ENCODE measurements at regions not wholly inside any gene's neighbourhood (a gene's known extent, or its start where the extent isn't known, plus 50 kb on each side); places are given as distances from the start of the nearest gene placed in this dataset.

GRCh38 chr13:90430127-90430526, 917.4 kb upstream of the MIR17HG start:
- H3K36me3 ChIP-seq (ENCODE audit: control insufficient read depth, insufficient read depth, low read length) = no peaks in the 10 kb centered on the region
- H3K4me2 ChIP-seq (ENCODE audit: insufficient read depth, low read length) = no peak overlapping the region
- no peaks in the 10 kb centered on the region for H3K4me1 ChIP-seq (replicated peaks in 1 of 2; ENCODE audit: control insufficient read depth in 2 of 2, insufficient read depth in 2 of 2, low read length in 2 of 2)
- ChIA-PET POLR2A (no interaction called here), CTCF (ENCODE audit: low intra/inter-chr PET ratio) (no interaction called here)
- H2AFZ ChIP-seq (ENCODE audit: low read depth, low read length) = no peak overlapping the region
- no peak overlapping the region for H3K27ac ChIP-seq (ENCODE audit: extremely low read depth, low read depth, low read length)
- H3K27me3 ChIP-seq (ENCODE audit: control insufficient read depth in 2 of 2, insufficient read depth in 2 of 2, low read length in 2 of 2) = no peaks in the 10 kb centered on the region
- H3K79me2 ChIP-seq (ENCODE audit: control insufficient read depth, insufficient read depth, low read length) = no peaks in the 10 kb centered on the region
- H3K9ac ChIP-seq (ENCODE audit: insufficient read depth in 1 of 2, low read depth in 2 of 2, low read length in 2 of 2) = no peak overlapping the region
- H3K4me3 ChIP-seq = no peak overlapping the region
- BruUV-seq (replicated peaks) = no TSS peak
- DNase-seq (ENCODE audit: extremely low read depth in 1 of 4, low spot score in 3 of 4) (no peak), FAIRE-seq (no peak), ATAC-seq (no peak)
- intact Hi-C loops (cut with micrococcal nuclease) = no loop called here
- H3K9me3 ChIP-seq (replicated peaks; ENCODE audit: control insufficient read depth, insufficient read depth, low read depth, low read length) = peaks cover 3% of the 10 kb centered on the region; the same call in 1 of the 2 replicates
- no peaks in the 10 kb centered on the region for H3K9me1 ChIP-seq (ENCODE audit: control insufficient read depth, insufficient read depth, low read length)
- in situ Hi-C loops (cut with MboI) = no loop called here
- no peaks in the 10 kb centered on the region for H4K20me1 ChIP-seq (replicated peaks; ENCODE audit: control insufficient read depth, insufficient read depth, low read length)
- 0% methylated on average over 2 of the region's 2 CpGs for WGBS (ENCODE audit: insufficient coverage, low coverage, missing lambda C conversion rate)
- TF ChIP-seq RBM17 (IDR thresholded peaks at IDR 0.05; ENCODE audit: borderline replicate concordance, low read depth, low read length) (no peak), EP400 (IDR thresholded peaks at IDR 0.05) (0 out of 2 replicates have a peak, but pooled peaks have one; percentile 4), GATAD2A (IDR thresholded peaks at IDR 0.05) (no peak), HMGN3 (IDR thresholded peaks at IDR 0.05; ENCODE audit: borderline replicate concordance, extremely low read depth, insufficient read length, low read depth, low read length) (no peak), RBM34 (IDR thresholded peaks at IDR 0.05; ENCODE audit: borderline replicate concordance, insufficient read depth, low read length) (no peak), ZNF507 (tag; conservative IDR thresholded peaks at IDR 0.05) (peak; percentile 27; the same call in 1 of the 2 replicates), ZNF316 (IDR thresholded peaks at IDR 0.05) (no peak), TFAM (CRISPR knock-in tag; conservative IDR thresholded peaks at IDR 0.05) (0 out of 2 replicates have a peak, but pooled peaks have one; percentile 32), CEBPB (tag; IDR thresholded peaks at IDR 0.05) (peak; percentile 92), ZBTB12 (CRISPR knock-in tag; IDR thresholded peaks at IDR 0.05) (no peak)
- TF ChIP-seq, protein P1, sequence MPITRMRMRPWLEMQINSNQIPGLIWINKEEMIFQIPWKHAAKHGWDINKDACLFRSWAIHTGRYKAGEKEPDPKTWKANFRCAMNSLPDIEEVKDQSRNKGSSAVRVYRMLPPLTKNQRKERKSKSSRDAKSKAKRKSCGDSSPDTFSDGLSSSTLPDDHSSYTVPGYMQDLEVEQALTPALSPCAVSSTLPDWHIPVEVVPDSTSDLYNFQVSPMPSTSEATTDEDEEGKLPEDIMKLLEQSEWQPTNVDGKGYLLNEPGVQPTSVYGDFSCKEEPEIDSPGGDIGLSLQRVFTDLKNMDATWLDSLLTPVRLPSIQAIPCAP (CRISPR knock-in tag; IDR thresholded peaks at IDR 0.05; ENCODE audit: borderline replicate concordance) = no peak
- TF ChIP-seq, protein P2, sequence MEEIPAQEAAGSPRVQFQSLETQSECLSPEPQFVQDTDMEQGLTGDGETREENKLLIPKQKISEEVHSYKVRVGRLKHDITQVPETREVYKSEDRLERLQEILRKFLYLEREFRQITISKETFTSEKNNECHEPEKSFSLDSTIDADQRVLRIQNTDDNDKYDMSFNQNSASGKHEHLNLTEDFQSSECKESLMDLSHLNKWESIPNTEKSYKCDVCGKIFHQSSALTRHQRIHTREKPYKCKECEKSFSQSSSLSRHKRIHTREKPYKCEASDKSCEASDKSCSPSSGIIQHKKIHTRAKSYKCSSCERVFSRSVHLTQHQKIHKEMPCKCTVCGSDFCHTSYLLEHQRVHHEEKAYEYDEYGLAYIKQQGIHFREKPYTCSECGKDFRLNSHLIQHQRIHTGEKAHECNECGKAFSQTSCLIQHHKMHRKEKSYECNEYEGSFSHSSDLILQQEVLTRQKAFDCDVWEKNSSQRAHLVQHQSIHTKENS (CRISPR knock-in tag; IDR thresholded peaks at IDR 0.05) = 0 out of 2 replicates have a peak, but pooled peaks have one; percentile 54
- TF ChIP-seq, protein P3, sequence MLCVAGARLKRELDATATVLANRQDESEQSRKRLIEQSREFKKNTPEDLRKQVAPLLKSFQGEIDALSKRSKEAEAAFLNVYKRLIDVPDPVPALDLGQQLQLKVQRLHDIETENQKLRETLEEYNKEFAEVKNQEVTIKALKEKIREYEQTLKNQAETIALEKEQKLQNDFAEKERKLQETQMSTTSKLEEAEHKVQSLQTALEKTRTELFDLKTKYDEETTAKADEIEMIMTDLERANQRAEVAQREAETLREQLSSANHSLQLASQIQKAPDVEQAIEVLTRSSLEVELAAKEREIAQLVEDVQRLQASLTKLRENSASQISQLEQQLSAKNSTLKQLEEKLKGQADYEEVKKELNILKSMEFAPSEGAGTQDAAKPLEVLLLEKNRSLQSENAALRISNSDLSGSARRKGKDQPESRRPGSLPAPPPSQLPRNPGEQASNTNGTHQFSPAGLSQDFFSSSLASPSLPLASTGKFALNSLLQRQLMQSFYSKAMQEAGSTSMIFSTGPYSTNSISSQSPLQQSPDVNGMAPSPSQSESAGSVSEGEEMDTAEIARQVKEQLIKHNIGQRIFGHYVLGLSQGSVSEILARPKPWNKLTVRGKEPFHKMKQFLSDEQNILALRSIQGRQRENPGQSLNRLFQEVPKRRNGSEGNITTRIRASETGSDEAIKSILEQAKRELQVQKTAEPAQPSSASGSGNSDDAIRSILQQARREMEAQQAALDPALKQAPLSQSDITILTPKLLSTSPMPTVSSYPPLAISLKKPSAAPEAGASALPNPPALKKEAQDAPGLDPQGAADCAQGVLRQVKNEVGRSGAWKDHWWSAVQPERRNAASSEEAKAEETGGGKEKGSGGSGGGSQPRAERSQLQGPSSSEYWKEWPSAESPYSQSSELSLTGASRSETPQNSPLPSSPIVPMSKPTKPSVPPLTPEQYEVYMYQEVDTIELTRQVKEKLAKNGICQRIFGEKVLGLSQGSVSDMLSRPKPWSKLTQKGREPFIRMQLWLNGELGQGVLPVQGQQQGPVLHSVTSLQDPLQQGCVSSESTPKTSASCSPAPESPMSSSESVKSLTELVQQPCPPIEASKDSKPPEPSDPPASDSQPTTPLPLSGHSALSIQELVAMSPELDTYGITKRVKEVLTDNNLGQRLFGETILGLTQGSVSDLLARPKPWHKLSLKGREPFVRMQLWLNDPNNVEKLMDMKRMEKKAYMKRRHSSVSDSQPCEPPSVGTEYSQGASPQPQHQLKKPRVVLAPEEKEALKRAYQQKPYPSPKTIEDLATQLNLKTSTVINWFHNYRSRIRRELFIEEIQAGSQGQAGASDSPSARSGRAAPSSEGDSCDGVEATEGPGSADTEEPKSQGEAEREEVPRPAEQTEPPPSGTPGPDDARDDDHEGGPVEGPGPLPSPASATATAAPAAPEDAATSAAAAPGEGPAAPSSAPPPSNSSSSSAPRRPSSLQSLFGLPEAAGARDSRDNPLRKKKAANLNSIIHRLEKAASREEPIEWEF (CRISPR knock-in tag; IDR thresholded peaks at IDR 0.05) = 0 out of 2 replicates have a peak, but pooled peaks have one; percentile 63

Data from K562 (cell line).